Activated T-cell treated with anti-CD3 and anti-CD28 coated beads, Interleukin-2, amount 50 U/mL, for 72 hours (primary cell): ENCODE measurements at regions not wholly inside any gene's neighbourhood (a gene's known extent, or its start where the extent isn't known, plus 50 kb on each side); places are given as distances from the start of the nearest gene placed in this dataset.

Source experiments
- ATAC-seq, 2 donors: fragments of 150-1000 bp; cut with Tn5 transposase; replicated peaks in 1 of 2; 2 replicates each; pipeline ENCODE4 v1.10.0; 2021; ENCODE audit warnings: moderate library complexity in 2 of 2, mild to moderate bottlenecking in 1 of 2
- DNase-seq, 2 donors: peaks; one replicate each; pipeline ENCODE4 v3.0.0; 2021 to 2022; ENCODE audit warnings: mixed read lengths in 1 of 2
- H3K27ac Mint-ChIP-seq: one replicate; pipeline ENCODE4 v1.8.0; 2022; ENCODE audit warnings: mild to moderate bottlenecking, moderate library complexity, mixed read lengths
- H3K27me3 Mint-ChIP-seq: one replicate; pipeline ENCODE4 v1.8.0; 2022; ENCODE audit warnings: low read depth, mixed read lengths
- H3K36me3 Mint-ChIP-seq, 2 donors: one replicate each; pipeline ENCODE4 v1.8.0; 2022; ENCODE audit warnings: mixed read lengths in 2 of 2, mild to moderate bottlenecking in 1 of 2; ENCODE audit not compliant: insufficient read depth in 2 of 2
- H3K4me1 Mint-ChIP-seq: one replicate; pipeline ENCODE4 v1.8.0; 2022; ENCODE audit warnings: low read depth, mixed read lengths
- H3K4me3 Mint-ChIP-seq, 2 donors: one replicate each; pipeline ENCODE4 v1.8.0; 2022; ENCODE audit warnings: mild to moderate bottlenecking in 2 of 2, mixed read lengths in 2 of 2, moderate library complexity in 2 of 2
- H3K9me3 Mint-ChIP-seq, 2 donors: one replicate each; pipeline ENCODE4 v1.8.0; 2022; ENCODE audit warnings: mixed read lengths in 2 of 2

GRCh38 chr2:16615687-16616615, 49.7 kb downstream of the CYRIA start:
- Mint-ChIP-seq H3K4me3 (no peak overlapping the region), H3K27me3 (peaks cover 24% of the 10 kb centered on the region), H3K4me1 (no peaks in the 10 kb centered on the region), H3K27ac (no peak overlapping the region), H3K36me3 (no peaks in the 10 kb centered on the region), H3K9me3 (no peaks in the 10 kb centered on the region)
- ATAC-seq (no peak), DNase-seq (no peak)

- Mint-ChIP-seq H3K27ac (no peak overlapping the region), H3K4me3 (no peak overlapping the region), H3K9me3 (no peaks in the 10 kb centered on the region), H3K27me3 (peaks cover 24% of the 10 kb centered on the region), H3K4me1 (no peaks in the 10 kb centered on the region), H3K36me3 (no peaks in the 10 kb centered on the region)
- DNase-seq (no peak), ATAC-seq (no peak)
Measured at GRCh38 chr2:16615246-16615645, 50.4 kb downstream of the CYRIA start.

- no peak overlapping the region for H3K4me3 Mint-ChIP-seq
- no peak overlapping the region for H3K27ac Mint-ChIP-seq
- peaks cover 4% of the 10 kb centered on the region for H3K4me1 Mint-ChIP-seq
Measured at GRCh38 chr2:16614314-16614860, 51.2 kb downstream of the CYRIA start.

GRCh38 chr2:16613539-16614011, 52.1 kb downstream of the CYRIA start:
- peaks cover 11% of the 10 kb centered on the region for H3K4me1 Mint-ChIP-seq
- DNase-seq (no peak), ATAC-seq (no peak)
- H3K27me3 Mint-ChIP-seq: peaks cover 24% of the 10 kb centered on the region
- no peak overlapping the region for H3K27ac Mint-ChIP-seq
- H3K9me3 Mint-ChIP-seq: no peaks in the 10 kb centered on the region
- no peak overlapping the region for H3K4me3 Mint-ChIP-seq
- no peaks in the 10 kb centered on the region for H3K36me3 Mint-ChIP-seq

More at GRCh38 chr2:16614314-16614860, 51.2 kb downstream of the CYRIA start:
- H3K36me3 Mint-ChIP-seq: no peaks in the 10 kb centered on the region
- ATAC-seq: no peak
- DNase-seq: no peak
- H3K9me3 Mint-ChIP-seq: no peaks in the 10 kb centered on the region
- H3K27me3 Mint-ChIP-seq: peaks cover 24% of the 10 kb centered on the region

GRCh38 chr2:16612490-16612889, 53.1 kb downstream of the CYRIA start:
- no peaks in the 10 kb centered on the region for H3K9me3 Mint-ChIP-seq
- H3K36me3 Mint-ChIP-seq: no peaks in the 10 kb centered on the region
- no peak overlapping the region for H3K27ac Mint-ChIP-seq
- DNase-seq: no peak
- peaks cover 11% of the 10 kb centered on the region for H3K4me1 Mint-ChIP-seq
- H3K27me3 Mint-ChIP-seq: peaks cover 24% of the 10 kb centered on the region
- ATAC-seq: no peak
- H3K4me3 Mint-ChIP-seq: no peak overlapping the region

- Mint-ChIP-seq H3K4me1 (peaks cover 11% of the 10 kb centered on the region), H3K4me3 (peak overlapping the region in 1 of 2 donors; percentile 90), H3K27ac (no peak overlapping the region), H3K36me3 (no peaks in the 10 kb centered on the region), H3K9me3 (no peaks in the 10 kb centered on the region), H3K27me3 (peaks cover 15% of the 10 kb centered on the region)
- DNase-seq: no peak
- ATAC-seq: no peak
Measured at GRCh38 chr2:16609786-16610185, 55.8 kb downstream of the CYRIA start.

- Mint-ChIP-seq H3K36me3 (no peaks in the 10 kb centered on the region), H3K4me1 (peaks cover 11% of the 10 kb centered on the region), H3K9me3 (no peaks in the 10 kb centered on the region), H3K27ac (no peak overlapping the region), H3K4me3 (peak overlapping the region; percentile 78 to 90), H3K27me3 (peaks cover 7% of the 10 kb centered on the region)
- DNase-seq (peak; percentile 85 to 87), ATAC-seq (peak; percentile 88)
Measured at GRCh38 chr2:16608661-16609643, 56.7 kb downstream of the CYRIA start.

GRCh38 chr2:16607301-16607700, 58.3 kb downstream of the CYRIA start:
- Mint-ChIP-seq H3K4me1 (peaks cover 11% of the 10 kb centered on the region), H3K27ac (no peak overlapping the region), H3K4me3 (no peak overlapping the region), H3K27me3 (peaks cover 17% of the 10 kb centered on the region), H3K36me3 (no peaks in the 10 kb centered on the region), H3K9me3 (no peaks in the 10 kb centered on the region)
- DNase-seq (no peak), ATAC-seq (no peak)

GRCh38 chr2:16604236-16604635, 61.4 kb downstream of the CYRIA start:
- no peak overlapping the region for H3K27ac Mint-ChIP-seq
- H3K4me3 Mint-ChIP-seq: no peak overlapping the region
- no peaks in the 10 kb centered on the region for H3K9me3 Mint-ChIP-seq
- ATAC-seq: no peak
- H3K4me1 Mint-ChIP-seq: peaks cover 6% of the 10 kb centered on the region
- no peaks in the 10 kb centered on the region for H3K36me3 Mint-ChIP-seq
- peaks cover 20% of the 10 kb centered on the region for H3K27me3 Mint-ChIP-seq
- DNase-seq: no peak

GRCh38 chr2:16591370-16591933, 74.2 kb downstream of the CYRIA start:
- Mint-ChIP-seq H3K9me3 (no peaks in the 10 kb centered on the region), H3K27me3 (peaks cover 5% of the 10 kb centered on the region), H3K27ac (no peak overlapping the region), H3K4me1 (no peaks in the 10 kb centered on the region), H3K36me3 (no peaks in the 10 kb centered on the region), H3K4me3 (no peak overlapping the region)
- DNase-seq (no peak), ATAC-seq (no peak)

GRCh38 chr2:16589465-16589864, 76.2 kb downstream of the CYRIA start:
- no peak for ATAC-seq

GRCh38 chr2:16588565-16588964, 77.1 kb downstream of the CYRIA start:
- no peaks in the 10 kb centered on the region for H3K36me3 Mint-ChIP-seq
- H3K4me3 Mint-ChIP-seq: no peak overlapping the region
- peaks cover 14% of the 10 kb centered on the region for H3K27me3 Mint-ChIP-seq
- no peaks in the 10 kb centered on the region for H3K4me1 Mint-ChIP-seq
- ATAC-seq (no peak), DNase-seq (no peak)
- H3K27ac Mint-ChIP-seq: no peak overlapping the region
- peaks cover 0 to 3% of the 10 kb centered on the region in 2 donors for H3K9me3 Mint-ChIP-seq

More at GRCh38 chr2:16589465-16589864, 76.2 kb downstream of the CYRIA start:
- no peaks in the 10 kb centered on the region for H3K36me3 Mint-ChIP-seq
- H3K9me3 Mint-ChIP-seq: peaks cover 0 to 3% of the 10 kb centered on the region in 2 donors
- no peak overlapping the region for H3K4me3 Mint-ChIP-seq
- no peak overlapping the region for H3K27ac Mint-ChIP-seq
- H3K4me1 Mint-ChIP-seq: no peaks in the 10 kb centered on the region
- peaks cover 12% of the 10 kb centered on the region for H3K27me3 Mint-ChIP-seq
- DNase-seq: no peak
